Ectodermal cell (in vitro differentiated cells): ENCODE measurements at regions not wholly inside any gene's neighbourhood (a gene's known extent, or its start where the extent isn't known, plus 50 kb on each side); places are given as distances from the start of the nearest gene placed in this dataset.

Source experiments
- H3K27ac ChIP-seq: 2 replicates; pipeline ENCODE4 v1.7.0; 2013; ENCODE audit warnings: mild to moderate bottlenecking, low read depth, low read length; ENCODE audit not compliant: insufficient read depth, poor library complexity, severe bottlenecking
- H3K27me3 ChIP-seq: 2 replicates; pipeline ENCODE4 v1.7.0; 2013; ENCODE audit warnings: mild to moderate bottlenecking, low read length; ENCODE audit not compliant: insufficient read depth, control insufficient read depth, poor library complexity, severe bottlenecking
- H3K36me3 ChIP-seq: one replicate; pipeline ENCODE4 v1.7.0; 2013; ENCODE audit warnings: low read length; ENCODE audit not compliant: control insufficient read depth, insufficient read depth
- H3K4me1 ChIP-seq: one replicate; pipeline ENCODE4 v1.7.0; 2013; ENCODE audit warnings: low read length; ENCODE audit not compliant: control insufficient read depth, insufficient read depth
- H3K4me3 ChIP-seq: 2 replicates; pipeline ENCODE4 v1.7.0; 2013; ENCODE audit warnings: low read depth, low read length, control low read depth; ENCODE audit not compliant: insufficient read depth
- H3K9me3 ChIP-seq: 2 replicates; pipeline ENCODE4 v1.7.0; 2013; ENCODE audit warnings: mild to moderate bottlenecking, low read length, moderate library complexity; ENCODE audit not compliant: control insufficient read depth
- WGBS, 2 experiments: methylation state at CpG; one replicate each; pipeline ENCODE4 v1.1.7; 2013; ENCODE audit warnings: missing lambda C conversion rate in 2 of 2; 5-methylcytosine and 5-hydroxymethylcytosine counted together

GRCh38 chr12:74319886-74320285 lies 217.7 kb upstream of the ATXN7L3B start:
- Histone ChIP-seq H3K4me1 (no peaks in the 10 kb centered on the region), H3K27ac (no peak overlapping the region), H3K4me3 (no peak overlapping the region), H3K9me3 (no peaks in the 10 kb centered on the region), H3K36me3 (no peaks in the 10 kb centered on the region), H3K27me3 (no peaks in the 10 kb centered on the region)
- 91 to 94% methylated on average over 5 of the region's 5 CpGs for WGBS, 2 experiments

- H3K9me3 ChIP-seq: no peaks in the 10 kb centered on the region
- no peaks in the 10 kb centered on the region for H3K4me1 ChIP-seq
- no peak overlapping the region for H3K27ac ChIP-seq
- H3K27me3 ChIP-seq: no peaks in the 10 kb centered on the region
- WGBS, 2 experiments: 89 to 95% methylated on average over 6 of the region's 6 CpGs
- no peaks in the 10 kb centered on the region for H3K36me3 ChIP-seq
- H3K4me3 ChIP-seq: no peak overlapping the region
These were observed 216.3 kb upstream of the ATXN7L3B start for GRCh38 chr12:74321381-74321780.

DNA sequence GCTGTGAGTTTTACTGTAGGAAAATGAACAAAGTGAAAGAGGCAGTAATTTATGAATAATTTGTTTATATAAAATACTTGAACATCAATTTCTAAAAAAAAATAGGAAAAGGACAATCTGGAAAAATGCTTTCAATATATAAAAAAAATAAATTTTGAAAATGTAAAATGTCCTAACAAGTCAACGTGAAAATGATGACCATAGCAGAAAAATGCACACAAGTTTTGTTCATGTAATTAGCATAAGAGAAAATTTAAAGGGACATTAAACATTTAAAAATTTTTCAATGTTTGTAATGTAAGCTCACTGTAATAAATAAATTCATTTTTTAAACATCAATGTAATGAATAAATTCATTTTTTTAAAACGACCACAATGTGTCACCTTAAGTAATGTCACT lies 214.8 kb upstream of the ATXN7L3B start:
- no peaks in the 10 kb centered on the region for H3K27me3 ChIP-seq
- WGBS, 2 experiments: 100% methylated on average over 1 of the region's 2 CpGs; no CpG with 5 or more reads in 1 of the 2 experiments
- no peaks in the 10 kb centered on the region for H3K4me1 ChIP-seq
- no peaks in the 10 kb centered on the region for H3K9me3 ChIP-seq
- H3K36me3 ChIP-seq: no peaks in the 10 kb centered on the region
- H3K4me3 ChIP-seq: no peak overlapping the region
- no peak overlapping the region for H3K27ac ChIP-seq

GRCh38 chr12:74328623-74329022 lies 209.0 kb upstream of the ATXN7L3B start:
- Histone ChIP-seq H3K4me1 (no peaks in the 10 kb centered on the region), H3K36me3 (no peaks in the 10 kb centered on the region), H3K4me3 (no peak overlapping the region), H3K27ac (no peak overlapping the region), H3K27me3 (no peaks in the 10 kb centered on the region), H3K9me3 (no peaks in the 10 kb centered on the region)
- 91% methylated on average over 2 of the region's 2 CpGs; no CpG with 5 or more reads in 1 of the 2 experiments for WGBS, 2 experiments

- Histone ChIP-seq H3K4me1 (no peaks in the 10 kb centered on the region), H3K36me3 (no peaks in the 10 kb centered on the region), H3K4me3 (no peak overlapping the region), H3K27ac (no peak overlapping the region), H3K27me3 (no peaks in the 10 kb centered on the region), H3K9me3 (no peaks in the 10 kb centered on the region)
These were observed 202.9 kb upstream of the ATXN7L3B start for GRCh38 chr12:74334780-74335179.

DNA sequence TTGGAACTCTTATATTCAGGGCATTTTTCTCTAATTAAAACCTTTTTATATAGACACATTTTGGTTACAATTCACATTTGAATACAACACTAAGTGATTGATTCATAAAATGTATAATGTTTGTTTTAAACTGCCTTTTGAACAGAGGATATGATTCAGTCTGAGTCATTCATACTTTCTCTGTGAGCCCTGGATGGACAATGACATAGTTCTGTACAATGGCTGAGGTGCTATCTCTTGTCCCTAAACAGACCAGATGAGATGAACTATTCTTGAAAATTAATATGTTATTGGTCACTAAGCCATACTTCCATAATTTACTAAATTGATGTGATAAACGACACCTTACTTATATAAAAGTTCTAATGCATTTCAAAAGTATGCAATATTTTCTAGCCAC lies 199.7 kb upstream of the ATXN7L3B start:
- no peaks in the 10 kb centered on the region for H3K36me3 ChIP-seq
- H3K4me3 ChIP-seq: no peak overlapping the region
- no peaks in the 10 kb centered on the region for H3K4me1 ChIP-seq
- H3K27me3 ChIP-seq: no peaks in the 10 kb centered on the region
- H3K9me3 ChIP-seq: no peaks in the 10 kb centered on the region
- WGBS, 2 experiments: 60% methylated on average over 1 of the region's 1 CpG; no CpG with 5 or more reads in 1 of the 2 experiments
- no peak overlapping the region for H3K27ac ChIP-seq

DNA sequence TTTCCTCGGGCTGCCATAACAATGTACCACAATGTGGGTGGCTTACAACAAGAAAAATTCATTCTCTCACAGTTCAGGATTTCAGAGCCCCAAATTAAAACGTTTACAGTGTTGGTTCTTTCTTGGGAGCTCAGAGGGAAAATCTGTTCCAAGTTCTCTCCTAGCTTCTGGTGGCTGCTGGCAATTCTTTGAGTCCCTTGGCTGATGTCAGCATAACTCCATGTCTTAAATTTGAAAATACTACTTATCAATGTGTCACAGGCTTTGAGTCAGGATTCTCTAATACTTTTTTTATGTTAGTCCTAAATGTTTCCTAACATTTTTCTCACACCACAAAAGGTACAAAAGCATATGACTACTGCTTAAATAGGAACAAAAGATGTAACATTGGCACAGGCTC lies 198.4 kb upstream of the ATXN7L3B start:
- Histone ChIP-seq H3K4me3 (no peak overlapping the region), H3K27ac (no peak overlapping the region), H3K9me3 (no peaks in the 10 kb centered on the region), H3K27me3 (no peaks in the 10 kb centered on the region), H3K36me3 (no peaks in the 10 kb centered on the region), H3K4me1 (no peaks in the 10 kb centered on the region)
- WGBS, 2 experiments: 75 to 85% methylated on average over 2 of the region's 2 CpGs

GRCh38 chr12:74349925-74350324 lies 187.7 kb upstream of the ATXN7L3B start:
- Histone ChIP-seq H3K36me3 (no peaks in the 10 kb centered on the region), H3K4me3 (no peak overlapping the region), H3K27me3 (no peaks in the 10 kb centered on the region), H3K27ac (no peak overlapping the region), H3K4me1 (no peaks in the 10 kb centered on the region), H3K9me3 (no peaks in the 10 kb centered on the region)
- 88 to 89% methylated on average over 3 of the region's 3 CpGs for WGBS, 2 experiments

DNA sequence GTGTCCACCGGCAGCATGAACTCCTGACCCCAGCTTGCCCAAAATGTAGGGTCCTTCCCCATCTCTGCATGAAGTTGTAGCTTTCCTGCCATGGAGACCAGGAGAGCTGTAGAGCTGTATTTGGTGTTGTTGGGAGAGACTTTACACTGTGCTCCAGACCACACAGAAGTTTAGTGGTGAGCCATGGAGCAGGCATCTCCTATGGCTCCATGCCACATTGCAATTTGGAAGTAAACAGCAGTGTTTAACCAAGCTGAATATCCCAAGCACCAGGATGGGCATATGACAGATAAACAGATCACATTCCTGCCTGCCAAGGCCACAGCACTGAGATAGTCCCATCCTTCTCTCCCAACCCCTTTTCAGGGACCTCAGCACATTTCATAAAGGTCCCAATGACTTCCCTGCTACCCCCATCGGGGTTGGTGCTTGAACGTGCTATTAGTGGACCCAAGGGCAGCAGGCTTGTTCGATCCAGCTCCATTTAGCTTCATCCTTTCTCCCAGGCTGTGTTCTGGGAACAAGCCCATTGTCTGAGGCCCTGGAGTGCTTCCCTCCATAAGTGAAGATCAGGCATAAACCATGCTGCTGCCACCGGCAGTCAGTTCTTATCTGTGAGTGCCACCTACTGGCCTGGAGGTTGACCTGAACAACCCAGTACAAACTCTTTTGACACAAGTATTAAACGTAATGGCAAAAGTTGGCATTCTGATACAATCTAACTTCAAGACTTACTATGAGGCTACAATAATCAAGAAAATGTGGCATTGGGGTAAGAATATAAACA lies 172.3 kb upstream of the ATXN7L3B start:
- Histone ChIP-seq H3K9me3 (no peaks in the 10 kb centered on the region), H3K27ac (no peak overlapping the region), H3K4me3 (no peak overlapping the region), H3K4me1 (no peaks in the 10 kb centered on the region), H3K27me3 (no peaks in the 10 kb centered on the region), H3K36me3 (no peaks in the 10 kb centered on the region)
- WGBS, 2 experiments: 93 to 95% methylated on average over 6 of the region's 6 CpGs

GRCh38 chr12:74370608-74371216 lies 166.9 kb upstream of the ATXN7L3B start:
- H3K27me3 ChIP-seq: no peaks in the 10 kb centered on the region
- H3K36me3 ChIP-seq: no peaks in the 10 kb centered on the region
- no peaks in the 10 kb centered on the region for H3K9me3 ChIP-seq
- 100% methylated on average over 1 to 2 of the region's 2 CpGs for WGBS, 2 experiments
- H3K4me3 ChIP-seq: no peak overlapping the region
- no peaks in the 10 kb centered on the region for H3K4me1 ChIP-seq
- H3K27ac ChIP-seq: no peak overlapping the region
